Liver (tissue), 8 donors: ENCODE measurements at regions not wholly inside any gene's neighbourhood (a gene's known extent, or its start where the extent isn't known, plus 50 kb on each side); places are given as distances from the start of the nearest gene placed in this dataset.

Experiments used
- DNase-seq: peaks from one replicate; pipeline ENCODE4 v3.0.0-alpha.2; 2017; ENCODE audit warnings: low spot score
- H3K27ac ChIP-seq, 2 donors: one replicate each; pipeline ENCODE4 v1.7.0; 2013; ENCODE audit warnings: inconsistent platforms in 2 of 2, low read length in 2 of 2, control low read depth in 1 of 2, low read depth in 1 of 2, mild to moderate bottlenecking in 1 of 2
- H3K27me3 ChIP-seq, 4 donors: one replicate each; pipeline versions ENCODE4 v1.6.1 to v1.7.0; 2013; ENCODE audit warnings: low read length in 3 of 4, inconsistent platforms in 1 of 4, mild to moderate bottlenecking in 1 of 4, moderate library complexity in 1 of 4; ENCODE audit not compliant: control insufficient read depth in 4 of 4, insufficient read depth in 4 of 4
- H3K36me3 ChIP-seq, 4 donors: one replicate each; pipeline versions ENCODE4 v1.6.1 to v1.7.0; 2013; ENCODE audit warnings: low read length in 3 of 4, mild to moderate bottlenecking in 3 of 4, low read depth in 1 of 4, moderate library complexity in 1 of 4; ENCODE audit not compliant: control insufficient read depth in 4 of 4, insufficient read depth in 3 of 4
- H3K4me1 ChIP-seq, 4 donors: one replicate each; pipeline versions ENCODE4 v1.6.1 to v1.7.0; 2013; ENCODE audit warnings: low read length in 3 of 4, mild to moderate bottlenecking in 3 of 4, moderate library complexity in 1 of 4; ENCODE audit not compliant: control insufficient read depth in 4 of 4, insufficient read depth in 4 of 4
- H3K4me3 ChIP-seq, 3 donors: one replicate each; pipeline versions ENCODE4 v1.6.1 to v1.7.0; 2013; ENCODE audit warnings: low read length in 3 of 3, control low read depth in 1 of 3, low read depth in 1 of 3, mild to moderate bottlenecking in 1 of 3
- H3K9ac ChIP-seq, 2 donors: one replicate each; pipeline ENCODE4 v1.7.0; 2013; ENCODE audit warnings: low read length in 2 of 2, mild to moderate bottlenecking in 2 of 2, moderate library complexity in 2 of 2, control low read depth in 1 of 2, low read depth in 1 of 2
- H3K9me3 ChIP-seq, 4 donors: one replicate each; pipeline versions ENCODE4 v1.6.1 to v1.7.0; 2013; ENCODE audit warnings: low read length in 3 of 4; ENCODE audit not compliant: control insufficient read depth in 4 of 4
- CTCF ChIP-seq: fragments of 150-350 bp; IDR thresholded peaks from 2 replicates; pipeline ENCODE4 v1.5.1; 2017; ENCODE audit warnings: improper control_type of control experiment, low read depth, low read length; ENCODE audit not compliant: missing input control
- FOXA1 ChIP-seq: IDR thresholded peaks from 2 replicates; pipeline ENCODE4 v1.6.1; 2016; ENCODE audit warnings: antibody characterized with exemption
- FOXA2 ChIP-seq: IDR thresholded peaks from 2 replicates; pipeline ENCODE4 v1.6.1; 2016; ENCODE audit warnings: antibody characterized with exemption
- GABPA ChIP-seq, 2 donors: IDR thresholded peaks in 1 of 2; conservative IDR thresholded peaks in 1 of 2; 2 replicates each; pipeline ENCODE4 v1.6.1; 2016; ENCODE audit warnings: antibody characterized with exemption in 2 of 2, mild to moderate bottlenecking in 1 of 2, moderate library complexity in 1 of 2
- HNF4G ChIP-seq: IDR thresholded peaks from 2 replicates; pipeline ENCODE4 v1.6.1; 2016; ENCODE audit warnings: antibody characterized with exemption
- JUND ChIP-seq, 2 donors: IDR thresholded peaks; 2 replicates each; pipeline ENCODE4 v1.6.1; 2016; ENCODE audit warnings: antibody characterized with exemption in 2 of 2
- MAX ChIP-seq: IDR thresholded peaks from 2 replicates; pipeline ENCODE4 v1.6.1; 2016; ENCODE audit warnings: antibody characterized with exemption
- NR2F2 ChIP-seq: IDR thresholded peaks from 2 replicates; pipeline ENCODE4 v1.6.1; 2016; ENCODE audit warnings: antibody characterized with exemption
- RAD21 ChIP-seq, 2 donors: IDR thresholded peaks; 2 replicates each; pipeline ENCODE4 v1.6.1; 2016; ENCODE audit warnings: antibody characterized with exemption in 2 of 2, mild to moderate bottlenecking in 2 of 2
- REST ChIP-seq: IDR thresholded peaks from 2 replicates; pipeline ENCODE4 v1.6.1; 2016; ENCODE audit warnings: antibody characterized with exemption, mild to moderate bottlenecking
- SP1 ChIP-seq: IDR thresholded peaks from 2 replicates; pipeline ENCODE4 v1.6.1; 2018; ENCODE audit warnings: antibody characterized with exemption, mild to moderate bottlenecking
- TAF1 ChIP-seq: conservative IDR thresholded peaks from 2 replicates; pipeline ENCODE4 v1.6.1; 2016; ENCODE audit warnings: antibody characterized with exemption, mild to moderate bottlenecking
- ZBTB33 ChIP-seq: IDR thresholded peaks from 2 replicates; pipeline ENCODE4 v1.6.1; 2016; ENCODE audit warnings: antibody characterized with exemption
- WGBS: extraction: QIAGEN DNeasy Blood & Tissue Kit; methylation state at CpG from one replicate; pipeline ENCODE4 v1.1.7; 2013; 5-methylcytosine and 5-hydroxymethylcytosine counted together
- donor health status: healthy.
- donor health status: healthy.
- donor health status: healthy.
- donor health status: healthy.
- donor health status: healthy.

GRCh38 chr2:122255924-122256323, 500.5 kb downstream of the TSN start:
- Histone ChIP-seq H3K9ac (no peak overlapping the region), H3K4me1 (no peaks in the 10 kb centered on the region), H3K9me3 (no peaks in the 10 kb centered on the region), H3K27me3 (no peaks in the 10 kb centered on the region), H3K4me3 (no peak overlapping the region), H3K27ac (no peak overlapping the region), H3K36me3 (no peaks in the 10 kb centered on the region)
- DNase-seq, result no peak
- no peak for TF ChIP-seq JUND (IDR thresholded peaks at IDR 0.05)
- no peak for TF ChIP-seq RAD21 (IDR thresholded peaks at IDR 0.05)
- no peak for TF ChIP-seq GABPA (IDR thresholded peaks at IDR 0.05 in 1 of 2, conservative IDR thresholded peaks at IDR 0.05 in 1 of 2)

- Histone ChIP-seq H3K36me3 (no peaks in the 10 kb centered on the region), H3K27me3 (no peaks in the 10 kb centered on the region), H3K9ac (no peak overlapping the region), H3K27ac (no peak overlapping the region), H3K4me1 (no peaks in the 10 kb centered on the region), H3K9me3 (no peaks in the 10 kb centered on the region), H3K4me3 (no peak overlapping the region)
- TF ChIP-seq CTCF (no peak), NR2F2 (no peak), MAX (no peak), ZBTB33 (no peak), HNF4G (no peak), JUND (IDR thresholded peaks at IDR 0.05) (no peak), TAF1 (no peak), SP1 (no peak), REST (no peak), GABPA (IDR thresholded peaks at IDR 0.05 in 1 of 2, conservative IDR thresholded peaks at IDR 0.05 in 1 of 2) (no peak), FOXA2 (no peak), FOXA1 (no peak)
- 72% methylated on average over 2 of the region's 2 CpGs for WGBS
- DNase-seq, result no peak
Measured at GRCh38 chr2:122261911-122262310, 506.5 kb downstream of the TSN start.
